T-helper 2 cell treated with Interferon-gamma antibody and Interleukin-4, amounts not matched to agents 5 μg/mL and 100 μg/mL, for 36 hours (primary cell): ENCODE measurements at regions not wholly inside any gene's neighbourhood (a gene's known extent, or its start where the extent isn't known, plus 50 kb on each side); places are given as distances from the start of the nearest gene placed in this dataset.
"Not testable (repeated sequence)": the region's sequence is repeated elsewhere in the genome, so short reads cannot be mapped to it uniquely, and the experiment has no call there.

Source experiments
- DNase-seq: peaks from one replicate; pipeline ENCODE4 v3.0.0; 2021; ENCODE audit warnings: low spot score
- H3K27ac Mint-ChIP-seq: one replicate; pipeline ENCODE4 v1.8.0; 2021; ENCODE audit warnings: mild to moderate bottlenecking, mixed read lengths
- H3K27me3 Mint-ChIP-seq: one replicate; pipeline ENCODE4 v1.8.0; 2021; ENCODE audit warnings: low read depth, mixed read lengths
- H3K36me3 Mint-ChIP-seq: one replicate; pipeline ENCODE4 v1.8.0; 2021; ENCODE audit warnings: low read depth, mixed read lengths
- H3K4me1 Mint-ChIP-seq: one replicate; pipeline ENCODE4 v1.8.0; 2021; ENCODE audit warnings: low read depth, mixed read lengths
- H3K4me3 Mint-ChIP-seq: one replicate; pipeline ENCODE4 v1.8.0; 2022; ENCODE audit warnings: mild to moderate bottlenecking, moderate library complexity, mixed read lengths
- H3K9me3 Mint-ChIP-seq: one replicate; pipeline ENCODE4 v1.8.0; 2021; ENCODE audit warnings: mixed read lengths

DNA sequence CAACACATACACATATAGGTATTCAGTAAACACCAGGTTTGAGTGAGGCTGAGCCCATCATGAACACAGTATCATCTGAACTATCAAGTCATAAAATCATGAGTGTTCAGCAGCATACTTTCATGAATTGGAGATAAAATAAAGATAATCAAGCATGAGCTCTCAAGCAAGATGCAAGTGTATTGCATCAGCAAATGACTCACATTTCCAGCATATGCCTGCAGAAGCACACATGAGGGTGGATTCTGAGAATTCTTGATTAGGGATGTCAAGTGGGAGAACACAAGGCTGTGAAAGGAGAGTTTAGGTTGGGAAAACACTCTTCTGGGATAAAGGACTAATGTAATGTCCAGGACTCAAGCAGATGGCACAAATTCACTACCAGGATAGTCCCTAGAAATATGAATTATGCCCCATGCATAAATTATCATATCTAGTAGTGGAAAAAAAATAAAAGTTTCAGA is 299.2 kb downstream of the SRGAP2C start:
- Mint-ChIP-seq H3K27me3 (no peaks in the 10 kb centered on the region), H3K27ac (peak overlapping the region; percentile 27), H3K9me3 (peaks cover 30% of the 10 kb centered on the region), H3K36me3 (peaks cover 13% of the 10 kb centered on the region), H3K4me1 (peaks cover 26% of the 10 kb centered on the region), H3K4me3 (peak overlapping the region; percentile 12)
- DNase-seq = peak; percentile 17

- DNase-seq, H3K27ac Mint-ChIP-seq, H3K4me1 Mint-ChIP-seq, H3K4me3 Mint-ChIP-seq, H3K27me3 Mint-ChIP-seq, H3K9me3 Mint-ChIP-seq, H3K36me3 Mint-ChIP-seq: not testable (repeated sequence)
Observed at GRCh38 chr1:121494796-121495195, 310.0 kb downstream of the SRGAP2C start.

- H3K36me3 Mint-ChIP-seq = peaks cover 61% of the 10 kb centered on the region
- H3K27me3 Mint-ChIP-seq, H3K27ac Mint-ChIP-seq, H3K4me3 Mint-ChIP-seq: not testable (repeated sequence)
- peak; percentile 28 for DNase-seq
- H3K4me1 Mint-ChIP-seq = peaks cover 29% of the 10 kb centered on the region
- H3K9me3 Mint-ChIP-seq = peaks cover 77% of the 10 kb centered on the region
Observed at GRCh38 chr1:121511455-121511854, 326.7 kb downstream of the SRGAP2C start.

DNA sequence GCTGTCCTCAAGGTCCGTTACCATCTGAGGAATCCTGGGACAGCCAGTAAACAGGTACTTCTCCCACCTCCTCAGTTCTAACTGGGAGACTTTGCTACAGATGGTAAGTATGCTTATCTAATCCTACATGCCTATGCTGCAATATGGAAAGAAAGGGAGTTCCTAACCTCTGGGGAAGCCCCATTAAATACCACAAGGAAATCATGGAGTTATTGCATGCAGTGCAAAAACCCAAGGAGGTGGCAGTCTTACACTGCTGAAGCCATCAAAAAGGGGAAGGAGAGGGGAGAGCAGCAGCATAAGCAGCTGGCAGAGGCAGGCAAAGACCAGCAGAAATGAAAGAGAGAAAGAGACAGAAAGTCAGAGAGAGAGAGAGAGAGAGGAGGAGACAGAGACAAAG is 327.1 kb downstream of the SRGAP2C start:
- not testable (repeated sequence) for H3K27me3 Mint-ChIP-seq, DNase-seq, H3K4me3 Mint-ChIP-seq
- H3K27ac Mint-ChIP-seq = peak overlapping the region; percentile 9
- peaks cover 73% of the 10 kb centered on the region for H3K9me3 Mint-ChIP-seq
- peaks cover 31% of the 10 kb centered on the region for H3K4me1 Mint-ChIP-seq
- peaks cover 59% of the 10 kb centered on the region for H3K36me3 Mint-ChIP-seq

GRCh38 chr1:121515235-121515634 is 330.5 kb downstream of the SRGAP2C start:
- Mint-ChIP-seq H3K27ac (peak overlapping the region; percentile 93), H3K4me3 (no peak overlapping the region), H3K27me3 (no peaks in the 10 kb centered on the region), H3K4me1 (peaks cover 53% of the 10 kb centered on the region), H3K36me3 (peaks cover 42% of the 10 kb centered on the region), H3K9me3 (peaks cover 45% of the 10 kb centered on the region)
- DNase-seq = no peak

DNA sequence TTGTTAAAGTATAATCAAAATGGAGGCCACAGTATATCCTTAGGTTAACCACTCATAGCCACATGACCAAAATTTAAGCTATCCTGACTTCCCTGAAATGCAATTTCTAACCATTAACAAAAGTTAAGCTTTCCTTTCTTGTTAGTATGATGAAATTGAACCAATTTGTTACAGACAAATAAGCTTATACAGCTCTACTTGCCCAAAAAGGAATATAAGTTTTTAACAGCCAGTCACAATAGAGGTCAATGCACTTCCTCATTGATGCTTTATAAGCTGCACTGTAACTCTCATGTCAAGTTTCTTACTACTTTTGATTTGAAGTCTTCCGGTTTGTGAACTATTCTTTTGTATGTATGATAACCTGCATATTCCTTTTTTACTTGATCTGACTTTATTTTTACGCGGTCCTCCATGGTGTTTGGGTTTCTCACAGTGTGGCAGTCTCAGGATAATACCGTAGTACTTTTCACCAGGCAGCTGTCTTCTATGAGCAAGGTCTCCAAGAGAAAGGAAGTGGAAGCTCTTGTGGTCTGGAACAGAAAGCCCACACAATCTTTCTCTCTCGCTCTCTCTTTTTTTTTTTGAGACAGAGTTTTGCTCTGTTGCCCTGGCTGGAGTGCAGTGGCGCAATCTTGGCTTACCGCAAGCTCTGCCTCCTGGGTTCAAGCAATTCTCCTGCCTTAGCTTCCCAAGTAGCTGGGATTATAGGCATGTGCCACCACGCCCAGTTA is 331.6 kb downstream of the SRGAP2C start:
- H3K4me1 Mint-ChIP-seq = peaks cover 58% of the 10 kb centered on the region
- peak; percentile 51 for DNase-seq
- H3K4me3 Mint-ChIP-seq = peak overlapping the region; percentile 91
- no peaks in the 10 kb centered on the region for H3K27me3 Mint-ChIP-seq
- peak overlapping the region; percentile 93 for H3K27ac Mint-ChIP-seq
- H3K9me3 Mint-ChIP-seq = peaks cover 34% of the 10 kb centered on the region
- H3K36me3 Mint-ChIP-seq = peaks cover 33% of the 10 kb centered on the region

DNA sequence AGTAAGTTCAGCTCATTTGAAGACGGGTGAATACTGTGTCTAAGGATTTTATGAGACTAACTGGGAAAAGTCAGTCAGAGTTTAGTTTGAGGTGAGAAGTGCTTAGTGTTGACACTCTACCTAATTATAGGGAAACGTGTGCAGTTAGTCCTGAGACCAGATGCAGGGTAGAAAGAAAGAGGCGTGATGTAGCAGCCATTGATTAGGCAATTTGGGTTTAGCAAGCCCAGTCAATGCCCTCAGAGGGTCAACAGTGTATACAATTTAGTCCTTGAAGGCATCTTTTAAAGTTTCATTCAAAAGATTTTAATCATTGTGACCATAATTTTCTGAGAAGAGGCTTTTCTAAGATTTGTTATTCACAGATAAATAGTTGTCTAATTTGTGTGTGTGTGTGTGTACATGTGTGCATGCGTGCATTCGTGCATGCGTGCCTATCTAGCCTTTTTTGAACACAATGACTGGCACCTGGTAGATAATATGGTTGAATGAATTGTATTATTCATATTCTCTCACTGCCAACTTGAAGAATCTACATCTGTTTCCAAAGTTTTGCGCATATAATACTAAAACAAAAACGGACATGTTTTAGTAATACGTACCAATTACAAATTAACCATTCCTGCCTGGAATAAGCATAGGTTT is 332.9 kb downstream of the SRGAP2C start:
- peak overlapping the region; percentile 91 for H3K4me3 Mint-ChIP-seq
- no peaks in the 10 kb centered on the region for H3K27me3 Mint-ChIP-seq
- H3K4me1 Mint-ChIP-seq = peaks cover 58% of the 10 kb centered on the region
- H3K9me3 Mint-ChIP-seq = peaks cover 22% of the 10 kb centered on the region
- peak overlapping the region; percentile 93 for H3K27ac Mint-ChIP-seq
- DNase-seq = no peak
- peaks cover 21% of the 10 kb centered on the region for H3K36me3 Mint-ChIP-seq

GRCh38 chr1:121518726-121519041 is 333.9 kb downstream of the SRGAP2C start:
- peaks cover 23% of the 10 kb centered on the region for H3K9me3 Mint-ChIP-seq
- no peak for DNase-seq
- peak overlapping the region; percentile 93 for H3K27ac Mint-ChIP-seq
- H3K4me3 Mint-ChIP-seq = peak overlapping the region; percentile 91
- H3K4me1 Mint-ChIP-seq = peaks cover 61% of the 10 kb centered on the region
- H3K27me3 Mint-ChIP-seq = no peaks in the 10 kb centered on the region
- H3K36me3 Mint-ChIP-seq = peaks cover 23% of the 10 kb centered on the region

DNA sequence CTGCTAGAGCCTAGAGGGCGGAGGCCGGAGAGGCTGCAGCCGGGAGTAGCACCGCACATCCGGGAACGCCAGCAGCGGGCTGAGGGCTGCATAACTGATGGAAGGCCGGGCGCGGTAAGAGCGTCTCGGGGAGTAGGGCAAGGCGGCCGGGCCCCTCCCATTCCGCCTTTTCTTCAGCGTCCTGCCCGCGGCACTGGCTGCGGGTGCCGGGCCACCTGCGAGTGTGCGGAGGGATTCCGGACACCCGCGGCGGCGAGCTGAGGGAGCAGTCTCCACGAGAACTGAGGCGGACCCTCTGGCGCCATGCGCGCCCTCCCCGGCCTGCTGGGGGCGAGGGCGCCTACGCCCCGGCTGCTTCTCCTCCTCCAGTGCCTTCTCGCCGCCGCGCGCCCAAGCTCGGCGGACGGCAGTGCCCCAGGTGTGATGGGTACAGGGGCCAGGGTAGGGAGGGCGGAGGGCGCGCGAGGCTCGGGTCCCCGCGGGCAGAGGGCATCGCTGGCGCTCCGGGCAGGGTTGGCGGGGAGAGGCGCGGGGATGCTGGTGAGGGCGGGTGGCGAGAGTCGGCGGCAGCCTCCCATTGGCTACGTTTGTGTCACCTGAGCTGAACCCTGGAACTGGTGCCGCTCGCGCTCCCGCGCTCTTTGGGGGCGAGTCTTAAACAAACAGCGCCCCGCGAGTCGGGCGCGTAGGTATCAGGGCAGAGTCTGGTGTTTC is 334.4 kb downstream of the SRGAP2C start:
- peak; percentile 95 for DNase-seq
- Mint-ChIP-seq H3K4me3 (peak overlapping the region; percentile 91), H3K36me3 (peaks cover 23% of the 10 kb centered on the region), H3K9me3 (peaks cover 20% of the 10 kb centered on the region), H3K4me1 (peaks cover 59% of the 10 kb centered on the region), H3K27ac (peak overlapping the region; percentile 93), H3K27me3 (no peaks in the 10 kb centered on the region)

DNA sequence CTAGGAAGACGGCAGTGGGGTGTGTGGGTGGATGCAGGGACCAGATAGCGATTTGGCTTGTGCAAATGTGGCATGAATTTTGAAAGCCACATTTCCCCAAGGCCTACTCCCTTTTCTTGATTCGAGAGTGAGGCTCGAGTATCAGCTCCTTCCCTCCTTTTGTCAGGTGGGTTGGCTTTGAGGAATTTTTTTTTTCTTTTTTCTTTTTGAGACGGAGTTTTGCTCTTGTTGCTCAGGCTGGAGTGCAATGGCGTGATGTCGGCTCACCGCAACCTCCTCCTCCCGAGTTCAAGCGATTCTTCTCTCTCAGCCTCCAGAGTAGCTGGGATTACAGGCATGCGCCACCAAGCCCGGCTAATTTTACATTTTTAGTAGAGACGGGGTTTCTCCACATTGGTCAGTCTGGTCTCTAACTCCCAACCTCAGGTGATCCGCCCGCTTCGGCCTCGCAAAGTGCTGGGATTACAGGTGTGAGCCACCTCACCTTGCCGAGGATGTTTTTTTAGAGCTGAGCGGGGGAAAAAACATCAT is 335.0 kb downstream of the SRGAP2C start:
- Mint-ChIP-seq H3K9me3 (peaks cover 14% of the 10 kb centered on the region), H3K27ac (peak overlapping the region; percentile 93), H3K4me3 (peak overlapping the region; percentile 91), H3K4me1 (peaks cover 56% of the 10 kb centered on the region), H3K36me3 (peaks cover 23% of the 10 kb centered on the region)
- H3K27me3 Mint-ChIP-seq, DNase-seq: not testable (repeated sequence)

DNA sequence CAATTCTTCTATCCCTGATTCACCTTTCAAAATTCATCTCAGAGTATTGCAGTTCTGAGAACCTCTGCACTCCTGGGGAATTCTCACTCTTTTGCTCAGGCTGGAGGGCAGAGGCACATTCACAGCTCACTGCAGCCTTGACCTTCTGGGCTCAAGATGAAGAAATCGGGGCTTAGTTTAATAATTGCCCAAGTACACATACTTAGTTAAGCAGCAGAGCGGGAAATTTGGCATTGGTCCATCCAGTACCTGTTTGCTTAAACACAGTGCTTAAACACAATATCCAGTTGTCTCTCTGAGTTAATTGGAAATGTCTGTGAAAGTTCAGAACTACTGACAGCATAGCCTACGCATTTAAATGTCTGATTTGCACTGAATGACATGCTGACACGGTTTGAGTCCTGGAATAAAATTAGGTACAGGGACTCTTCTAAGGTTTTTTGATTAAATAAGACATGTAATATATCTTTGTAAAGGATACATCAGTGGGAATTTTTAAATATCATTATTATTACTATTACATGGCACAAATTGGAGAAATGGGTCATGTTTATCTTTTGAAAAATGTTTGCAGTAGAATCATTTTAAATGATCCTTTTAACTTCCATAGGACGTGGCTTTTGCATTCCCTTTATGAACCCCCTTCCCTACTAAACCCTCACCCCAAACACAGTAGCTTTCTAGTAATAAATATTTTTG is 337.4 kb downstream of the SRGAP2C start:
- Mint-ChIP-seq H3K4me3 (no peak overlapping the region), H3K9me3 (peaks cover 4% of the 10 kb centered on the region), H3K36me3 (peaks cover 19% of the 10 kb centered on the region), H3K4me1 (peaks cover 43% of the 10 kb centered on the region), H3K27ac (no peak overlapping the region), H3K27me3 (no peaks in the 10 kb centered on the region)
- no peak for DNase-seq

DNA sequence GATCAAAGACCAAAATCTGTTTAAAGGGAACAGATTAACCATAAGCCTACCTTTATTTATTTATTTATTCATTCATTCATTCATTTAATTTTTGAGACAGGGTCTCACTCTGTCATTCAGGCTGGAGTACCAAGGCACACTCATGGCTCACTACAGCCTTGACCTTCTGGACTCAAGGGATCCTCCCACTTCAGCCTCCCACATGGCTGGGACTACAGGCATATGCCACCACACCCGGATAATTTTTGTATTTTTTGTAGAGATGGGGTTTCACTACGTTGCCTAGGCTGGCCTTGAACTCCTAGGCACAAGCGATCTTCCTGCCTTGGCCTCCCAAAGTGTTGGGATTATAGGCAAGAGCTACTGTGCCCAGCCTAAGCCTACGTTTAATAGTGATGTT is 338.3 kb downstream of the SRGAP2C start:
- DNase-seq, H3K9me3 Mint-ChIP-seq, H3K4me3 Mint-ChIP-seq, H3K27ac Mint-ChIP-seq, H3K27me3 Mint-ChIP-seq: not testable (repeated sequence)
- Mint-ChIP-seq H3K4me1 (peaks cover 35% of the 10 kb centered on the region), H3K36me3 (peaks cover 18% of the 10 kb centered on the region)

DNA sequence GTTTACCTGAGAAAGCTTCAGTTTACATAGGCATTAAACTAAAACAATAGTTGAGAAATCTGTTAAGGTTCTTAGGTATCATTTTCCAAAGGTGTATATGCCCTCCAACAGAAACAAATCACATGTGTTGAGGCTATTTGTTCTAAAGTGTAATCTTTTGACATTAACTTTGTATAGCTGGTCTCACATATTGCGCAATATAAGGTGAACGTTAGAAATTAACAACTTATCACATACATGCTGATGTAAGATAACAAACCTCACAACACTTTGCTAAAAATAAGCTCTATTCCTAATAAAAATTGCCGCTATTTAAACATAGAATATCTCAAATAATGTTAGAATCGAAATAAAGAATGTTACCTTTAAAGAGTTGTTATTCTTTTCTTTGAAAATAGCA is 340.6 kb downstream of the SRGAP2C start:
- Mint-ChIP-seq H3K36me3 (peaks cover 10% of the 10 kb centered on the region), H3K27me3 (no peaks in the 10 kb centered on the region), H3K27ac (no peak overlapping the region), H3K4me1 (peaks cover 38% of the 10 kb centered on the region), H3K4me3 (no peak overlapping the region), H3K9me3 (peaks cover 4% of the 10 kb centered on the region)
- no peak for DNase-seq
